Left colon (tissue), 2 donors: ENCODE measurements at regions not wholly inside any gene's neighbourhood (a gene's known extent, or its start where the extent isn't known, plus 50 kb on each side); places are given as distances from the start of the nearest gene placed in this dataset.
"Not testable (repeated sequence)": the region's sequence is repeated elsewhere in the genome, so short reads cannot be mapped to it uniquely, and the experiment has no call there.

Experiments
- ATAC-seq: fragments of 200-7000 bp; cut with Tn5 transposase; one replicate; pipeline ENCODE4 v1.9.1; 2020; ENCODE audit warnings: mild to moderate bottlenecking, moderate library complexity
- DNase-seq, 2 donors: peaks; one replicate each; pipeline ENCODE4 v3.0.0-alpha.2; 2020
- intact Hi-C, 2 donors: fragments of 100-400 bp; cut with DNase I in 1 of 2; cut with micrococcal nuclease in 1 of 2; formaldehyde crosslinking; loops; one replicate each; pipeline versions ENCODE4 v1.11.2 to v1.14.0; 2022; cut with DNase I, micrococcal nuclease
- donor health status: DM: no; HTN: no; CAD: no.
- donor health status: DM: yes; HTN: yes; CAD: no.

DNA sequence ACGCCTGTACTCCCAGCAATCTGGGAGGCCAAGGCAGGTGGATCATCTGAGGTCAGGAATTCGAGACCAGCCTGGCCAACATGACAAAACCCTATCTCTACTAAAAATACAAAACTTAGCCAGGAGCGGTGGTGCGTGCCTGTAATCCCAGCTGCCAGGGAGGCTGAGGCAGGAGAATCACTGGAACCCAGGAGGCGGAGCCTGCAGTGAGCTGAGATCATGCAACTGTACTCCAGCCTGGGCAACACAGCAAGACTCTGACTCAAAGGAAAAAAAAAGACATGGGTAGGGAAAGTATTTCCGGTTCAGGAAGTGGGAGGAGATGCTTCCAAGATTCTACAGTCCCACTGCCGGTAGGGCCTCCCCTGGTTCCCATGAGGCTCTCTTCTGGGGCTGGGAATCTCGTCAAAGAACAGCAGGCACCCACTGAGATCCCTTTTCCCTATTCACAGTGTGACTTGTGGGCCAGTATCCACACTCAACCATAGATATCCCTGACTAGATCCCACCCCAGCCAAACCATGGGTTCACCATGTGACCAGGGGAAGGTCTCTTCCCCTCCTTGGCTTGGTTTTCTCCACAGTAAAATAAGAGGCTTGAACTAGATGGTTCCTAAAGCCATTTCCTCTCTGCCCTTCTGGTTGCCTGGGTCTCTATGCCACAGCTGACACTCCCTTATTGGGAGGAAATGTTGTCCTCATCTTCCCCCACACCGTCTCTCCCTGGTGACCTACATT is 443.3 kb downstream of the BUD13 start:
- intact Hi-C loops = no loop called here
- no peak for ATAC-seq
- DNase-seq = no peak

DNA sequence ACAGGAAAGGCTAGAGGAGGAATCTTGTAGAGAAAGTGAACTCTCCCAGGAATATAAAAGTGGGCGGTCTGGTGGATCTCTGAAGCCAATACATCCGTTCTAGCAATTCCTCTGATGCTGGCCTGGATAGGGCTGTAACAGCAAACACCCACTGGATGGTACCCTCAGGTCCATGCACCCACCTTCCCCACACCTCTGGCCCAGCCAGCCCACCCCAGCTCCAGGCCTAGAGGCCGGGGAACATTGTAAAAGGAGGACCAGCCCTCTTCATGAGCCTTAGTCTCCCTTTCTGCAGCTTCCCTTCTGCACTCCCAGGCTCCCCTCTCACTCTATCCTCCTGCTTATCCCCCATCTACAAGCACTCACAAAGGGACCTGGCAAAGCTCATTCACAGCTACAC is 443.9 kb downstream of the BUD13 start:
- ATAC-seq (no peak), DNase-seq (no peak)
- intact Hi-C loops = no loop called here

DNA sequence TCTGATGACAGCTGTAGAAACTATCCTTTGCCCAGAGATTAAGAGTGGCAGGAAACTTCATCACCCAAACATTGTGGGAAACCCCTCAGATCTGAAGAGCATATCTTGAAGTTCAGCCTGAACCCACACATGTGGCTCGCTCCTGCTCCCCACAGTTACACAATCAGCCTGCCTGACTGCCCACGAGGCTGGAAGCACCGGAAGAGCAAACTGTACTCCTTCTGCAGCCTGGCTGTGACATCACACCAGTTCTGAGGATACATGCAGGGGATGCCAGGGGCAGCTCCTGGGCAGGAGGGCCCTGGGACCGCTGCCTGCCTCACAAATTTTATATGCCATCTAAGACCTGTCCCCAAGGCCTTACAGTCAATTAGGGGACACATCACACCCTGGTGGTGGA is 444.4 kb downstream of the BUD13 start:
- intact Hi-C loops = no loop called here
- ATAC-seq (no peak), DNase-seq (no peak)

DNA sequence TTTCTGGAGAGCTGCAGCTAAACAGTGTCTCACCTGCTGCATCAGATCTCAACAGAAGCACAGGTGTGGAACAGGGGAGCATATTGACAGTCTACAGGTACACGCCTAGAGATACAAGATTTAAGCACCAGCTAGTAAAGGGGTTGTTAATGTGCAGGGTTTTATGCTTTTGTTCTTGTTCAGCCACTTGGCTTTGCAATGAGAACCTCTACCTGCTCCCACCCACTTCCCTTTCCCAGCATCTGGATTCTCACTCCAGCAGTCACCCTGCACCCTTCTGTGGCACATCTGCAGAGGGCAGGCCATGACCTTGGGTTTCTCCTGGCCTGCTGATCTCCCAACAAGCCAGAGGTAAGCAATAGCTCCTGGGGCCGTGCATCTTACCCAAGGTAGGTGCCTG is 446.6 kb downstream of the BUD13 start:
- intact Hi-C loops = no loop called here
- DNase-seq = no peak
- no peak for ATAC-seq

DNA sequence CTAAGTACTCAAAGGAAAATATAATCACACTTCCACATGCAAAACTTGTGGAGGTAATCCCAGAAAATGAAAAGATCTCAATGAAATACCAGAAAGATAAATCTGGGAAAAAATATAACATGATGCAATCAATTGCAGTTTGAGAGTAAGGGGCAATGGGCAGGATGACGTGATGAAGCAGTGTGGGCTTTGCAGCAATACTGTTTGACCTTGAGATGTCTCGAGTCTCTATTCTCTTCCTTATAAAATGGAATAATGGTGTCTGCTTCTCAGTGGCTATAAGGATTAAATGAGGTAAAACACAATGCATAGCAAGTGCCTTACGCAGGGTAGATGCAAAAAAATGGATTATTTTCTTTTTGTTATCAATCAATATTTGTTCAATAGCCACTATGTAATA is 447.5 kb downstream of the BUD13 start:
- intact Hi-C loops = no loop called here
- ATAC-seq = no peak
- no peak for DNase-seq

DNA sequence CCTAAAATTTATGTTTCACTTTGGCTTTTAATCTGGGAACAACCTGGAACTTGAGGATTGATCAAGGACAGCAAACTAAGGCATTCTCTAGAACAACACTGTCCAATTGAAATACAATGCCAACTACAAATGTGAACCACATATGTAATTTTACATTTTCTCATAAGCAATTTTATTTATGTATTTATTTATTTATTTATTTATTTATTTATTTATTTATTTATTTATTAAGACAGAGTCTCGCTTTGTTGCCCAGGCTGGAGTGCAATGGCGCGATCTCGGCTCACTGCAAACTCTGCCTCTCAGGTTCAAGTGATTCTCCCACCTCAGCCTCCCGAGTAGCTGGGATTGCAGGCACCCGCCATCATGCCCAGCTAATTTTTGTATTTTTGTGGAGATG is 448.7 kb downstream of the BUD13 start:
- ATAC-seq, DNase-seq, intact Hi-C loops: not testable (repeated sequence)

DNA sequence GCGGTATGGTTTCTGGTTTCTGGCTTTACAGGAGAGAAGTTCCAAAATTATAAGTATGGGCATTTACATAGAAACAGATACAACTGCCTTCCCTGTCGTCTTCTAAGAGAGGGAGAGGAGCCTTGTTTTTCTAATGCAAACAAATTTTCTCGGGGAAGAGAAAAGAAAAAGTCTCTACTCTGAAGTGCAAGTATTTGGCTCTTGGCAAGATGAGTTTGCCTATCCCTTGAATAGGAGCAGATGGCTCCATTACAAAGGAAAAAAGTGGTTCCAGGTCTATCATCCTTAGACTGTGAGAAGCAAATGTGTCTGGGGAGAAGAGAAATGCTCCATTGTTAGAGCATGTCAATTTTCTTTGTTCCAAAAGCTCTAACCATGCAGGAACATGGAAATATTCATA is 455.6 kb downstream of the BUD13 start:
- intact Hi-C loops = no loop called here
- no peak for ATAC-seq
- DNase-seq = no peak

DNA sequence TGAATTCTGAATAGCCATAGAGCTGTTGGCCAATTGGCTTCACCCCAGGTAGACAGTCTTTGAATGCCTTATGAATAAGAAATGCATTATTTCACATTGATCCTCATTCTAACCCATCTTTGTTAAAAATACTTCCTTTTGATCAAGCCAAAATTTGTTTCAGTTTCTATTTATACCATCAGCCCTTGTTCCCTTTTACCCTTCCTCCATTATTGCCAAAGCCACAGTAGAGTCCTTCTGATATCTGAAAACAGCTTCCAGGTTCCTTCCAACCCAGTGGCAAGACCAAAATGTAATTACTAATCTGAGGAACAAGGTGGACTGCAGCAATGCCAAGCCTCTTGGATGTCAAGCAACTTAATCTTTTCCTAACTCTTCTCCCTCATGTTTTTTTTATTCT is 458.8 kb downstream of the BUD13 start:
- intact Hi-C loops = no loop called here
- no peak for ATAC-seq
- DNase-seq = no peak

DNA sequence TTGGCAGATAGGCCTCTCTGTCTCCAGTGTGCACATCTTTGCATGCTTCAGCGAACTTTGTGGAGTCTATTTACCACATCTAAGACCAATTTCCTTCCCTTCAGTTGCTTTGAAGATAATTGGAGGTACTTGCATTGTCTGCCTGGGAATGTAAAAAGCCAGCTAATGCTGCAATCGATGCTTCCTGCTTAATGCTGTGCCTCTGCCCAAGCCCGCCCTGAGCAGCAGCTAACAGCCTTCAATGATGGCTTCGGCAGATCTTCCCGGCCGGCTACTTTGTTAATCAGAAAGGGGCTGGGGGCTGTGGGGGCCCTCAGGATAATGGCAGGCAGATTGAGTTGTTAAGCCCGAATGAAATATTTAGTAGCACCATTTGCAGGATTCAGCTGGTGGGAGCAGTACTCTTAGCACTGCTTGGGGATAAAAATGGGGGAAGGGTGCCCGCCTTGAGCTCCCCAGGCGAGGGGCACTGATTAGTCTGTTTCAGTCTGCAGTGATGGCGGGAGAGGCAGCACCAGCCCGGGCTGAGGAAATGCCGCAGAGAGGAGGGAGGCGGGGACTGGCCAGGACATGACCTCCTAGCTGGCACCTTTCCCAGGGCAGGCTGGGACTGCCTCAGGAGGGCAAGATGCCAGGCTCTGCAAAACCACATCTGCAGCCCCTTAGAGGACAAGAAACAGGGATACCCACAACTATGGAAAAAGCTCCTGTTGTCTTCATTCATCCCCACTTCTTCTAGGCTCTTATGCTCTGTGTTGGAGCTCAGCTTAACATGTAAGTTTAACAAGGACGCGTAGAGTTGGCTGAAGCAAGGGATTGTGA is 460.0 kb downstream of the BUD13 start:
- intact Hi-C loops = no loop called here
- peak; percentile 64 to 77 for DNase-seq
- ATAC-seq = peak; percentile 58

DNA sequence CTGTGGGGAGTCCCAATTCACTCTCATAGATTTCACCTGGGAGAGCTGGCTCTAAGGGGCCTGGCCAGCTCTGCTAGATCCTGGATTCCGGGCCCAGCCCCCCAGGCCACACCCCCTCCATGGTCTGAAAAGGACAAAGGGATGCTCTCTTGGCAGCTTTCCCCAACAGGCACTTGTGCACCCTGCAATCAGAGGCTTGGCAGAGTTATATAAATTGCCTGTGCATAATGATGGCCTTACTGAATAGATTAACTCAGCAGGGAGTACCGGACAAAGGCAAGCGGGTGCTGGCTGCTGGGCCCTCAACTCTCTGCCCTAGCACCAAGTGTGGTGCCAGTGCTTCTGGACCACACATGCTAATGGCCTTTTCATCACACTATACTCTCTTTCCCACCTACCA is 461.6 kb downstream of the BUD13 start:
- DNase-seq = no peak
- ATAC-seq = no peak
- intact Hi-C loops = no loop called here

DNA sequence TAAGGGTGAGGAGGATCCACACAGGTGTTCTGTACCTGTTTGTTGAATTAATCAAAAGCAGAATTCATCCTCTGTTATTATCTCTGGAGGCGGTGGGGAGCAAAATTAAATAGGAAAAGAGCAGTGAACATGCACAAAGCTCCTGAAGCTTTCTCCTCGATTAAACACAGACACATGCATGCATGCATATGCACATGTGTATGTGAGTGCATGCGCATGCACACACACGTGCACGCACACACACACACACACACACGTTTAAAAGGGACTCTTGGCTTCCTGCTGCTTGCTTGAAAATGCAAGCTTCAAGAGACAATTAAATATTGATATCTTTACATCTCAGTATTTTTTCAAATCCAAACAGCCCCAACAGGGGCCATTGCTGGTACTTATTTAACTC is 462.1 kb downstream of the BUD13 start:
- ATAC-seq (no peak), DNase-seq (no peak)
- intact Hi-C loops = no loop called here

DNA sequence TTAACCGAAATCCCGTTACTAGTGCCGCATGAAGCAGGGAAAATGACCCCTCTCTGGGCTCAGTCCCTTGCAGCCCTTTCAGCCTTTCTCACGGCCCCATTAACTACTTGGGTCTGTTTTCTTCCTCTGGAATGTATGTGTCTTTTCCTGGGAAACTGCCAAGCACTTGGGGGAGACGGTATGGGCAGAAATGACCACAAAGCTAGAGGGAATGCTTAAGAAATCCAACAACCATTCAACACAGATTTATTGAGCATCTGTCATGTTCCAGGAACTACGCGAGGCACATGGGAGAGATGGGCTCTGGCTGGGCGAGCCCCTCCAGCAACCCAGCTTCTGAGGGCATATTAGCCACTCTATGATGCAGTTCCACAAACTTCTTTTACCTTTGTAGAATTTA is 462.6 kb downstream of the BUD13 start:
- DNase-seq (no peak), ATAC-seq (no peak)
- intact Hi-C loops = no loop called here

DNA sequence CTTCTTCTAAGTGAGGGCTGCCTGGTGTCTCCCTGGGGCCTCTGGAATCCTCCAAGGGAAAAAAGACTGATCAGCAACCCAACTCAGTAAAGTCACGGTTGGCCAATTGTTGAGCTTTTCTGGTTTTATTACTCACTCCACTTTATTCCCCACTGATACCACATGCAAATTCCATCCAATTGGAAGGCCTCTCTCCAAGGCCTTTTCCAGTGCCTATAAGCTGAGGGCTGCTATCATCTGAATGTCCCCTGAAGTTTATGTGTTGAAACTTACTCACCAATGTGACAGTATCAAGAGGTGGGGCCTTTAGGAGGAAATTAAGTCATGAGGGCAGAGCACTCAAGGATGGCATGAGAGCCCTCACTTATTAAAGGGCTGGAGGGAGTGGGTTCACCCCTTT is 463.3 kb downstream of the BUD13 start:
- intact Hi-C loops = no loop called here
- ATAC-seq (no peak), DNase-seq (no peak)

DNA sequence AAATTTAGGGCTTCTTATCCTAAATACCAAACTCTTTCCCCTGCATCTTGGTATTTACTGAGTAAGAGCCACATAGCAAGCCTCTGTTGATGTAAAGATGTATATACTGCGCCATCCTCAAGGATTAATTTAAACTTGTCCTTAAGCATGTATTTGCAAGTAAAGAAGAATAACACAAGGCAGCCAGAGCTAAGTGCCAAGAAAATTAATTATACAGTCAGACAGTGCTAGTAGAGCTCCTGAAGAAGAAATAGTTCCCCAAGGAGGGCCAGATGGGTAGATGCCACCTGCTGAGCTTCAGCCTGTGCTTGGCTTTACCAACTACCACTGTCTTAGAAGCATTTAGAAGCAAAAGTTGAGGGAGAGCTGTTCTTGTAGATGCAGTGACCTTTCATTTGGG is 470.0 kb downstream of the BUD13 start:
- intact Hi-C loops = no loop called here
- no peak for DNase-seq
- no peak for ATAC-seq

DNA sequence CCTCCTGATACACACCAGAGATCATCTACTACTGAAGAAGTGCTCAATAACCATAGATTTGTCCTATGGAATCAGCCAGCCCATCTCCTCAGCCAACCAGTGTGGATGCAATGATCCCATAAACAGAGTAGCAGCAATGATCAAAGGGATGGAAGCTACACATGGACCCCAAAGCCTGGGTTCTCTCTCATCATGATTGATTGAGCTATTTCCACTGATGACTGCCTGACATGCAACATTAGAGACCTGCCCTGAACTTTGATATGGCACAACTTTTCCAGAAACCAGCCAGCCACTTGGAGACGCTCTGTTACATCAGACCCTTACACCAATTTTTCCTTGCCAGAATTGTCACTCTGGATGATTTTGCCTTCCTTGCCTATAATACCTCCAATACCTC is 471.6 kb downstream of the BUD13 start:
- ATAC-seq = no peak
- intact Hi-C loops = no loop called here
- DNase-seq = no peak

DNA sequence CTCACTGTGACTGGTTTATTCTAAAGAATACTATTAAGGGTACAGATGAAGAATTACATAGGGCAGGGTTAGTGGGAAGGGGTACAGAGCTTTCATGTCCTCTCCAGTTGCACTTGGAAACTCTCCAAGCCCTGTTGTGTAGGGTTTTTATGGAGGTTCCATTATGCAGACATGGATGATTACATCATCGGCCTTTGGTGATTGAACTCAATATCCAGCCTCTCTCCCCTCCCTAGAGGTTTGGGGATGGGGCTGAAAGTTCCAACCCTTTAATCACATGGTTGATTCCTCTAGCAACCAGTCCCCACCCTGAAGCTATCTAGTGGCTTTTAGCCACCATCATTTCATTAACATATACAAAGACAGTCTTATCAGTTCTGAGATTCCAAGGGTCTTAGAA is 472.6 kb downstream of the BUD13 start:
- intact Hi-C loops = no loop called here
- DNase-seq (no peak), ATAC-seq (no peak)

DNA sequence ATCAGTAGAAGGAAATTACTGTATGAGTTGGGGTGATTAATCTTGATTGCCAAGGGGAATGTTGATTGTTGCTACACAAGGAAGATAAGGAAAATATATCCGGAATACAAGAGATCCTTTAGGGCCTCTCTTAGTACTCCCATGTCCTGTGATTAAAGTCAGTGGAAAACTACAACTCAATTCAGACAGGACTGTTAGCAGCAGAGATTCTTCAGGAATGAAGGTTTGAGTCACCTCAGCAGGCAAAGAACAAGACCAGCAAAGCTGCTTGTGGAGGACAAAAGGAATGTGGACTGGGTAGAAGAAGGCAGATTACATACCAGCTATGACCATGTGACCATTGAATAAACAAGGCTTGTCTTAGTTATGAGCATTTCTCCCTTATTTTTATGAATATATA is 478.2 kb downstream of the BUD13 start:
- intact Hi-C loops = no loop called here
- no peak for ATAC-seq
- no peak for DNase-seq

DNA sequence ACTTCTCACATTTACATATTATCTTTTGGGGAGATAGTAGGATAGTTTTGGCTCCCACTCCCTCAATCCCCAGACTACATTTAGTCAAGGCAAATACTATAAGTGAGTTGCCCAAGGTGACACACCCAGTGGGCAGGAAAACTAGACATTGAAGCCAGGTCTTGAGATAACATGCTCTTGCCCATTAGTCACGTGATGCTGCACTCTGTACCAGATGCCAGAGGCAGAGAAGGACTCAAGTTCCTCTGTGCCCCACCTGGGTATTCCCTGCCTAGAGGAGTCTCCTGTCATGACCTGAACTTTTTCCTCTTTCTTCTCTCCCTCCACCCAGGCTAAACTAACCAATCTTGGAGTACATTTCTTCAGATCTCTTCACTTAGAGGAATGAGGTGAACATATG is 484.9 kb downstream of the BUD13 start:
- no peak for ATAC-seq
- no peak for DNase-seq
- intact Hi-C loops = no loop called here

DNA sequence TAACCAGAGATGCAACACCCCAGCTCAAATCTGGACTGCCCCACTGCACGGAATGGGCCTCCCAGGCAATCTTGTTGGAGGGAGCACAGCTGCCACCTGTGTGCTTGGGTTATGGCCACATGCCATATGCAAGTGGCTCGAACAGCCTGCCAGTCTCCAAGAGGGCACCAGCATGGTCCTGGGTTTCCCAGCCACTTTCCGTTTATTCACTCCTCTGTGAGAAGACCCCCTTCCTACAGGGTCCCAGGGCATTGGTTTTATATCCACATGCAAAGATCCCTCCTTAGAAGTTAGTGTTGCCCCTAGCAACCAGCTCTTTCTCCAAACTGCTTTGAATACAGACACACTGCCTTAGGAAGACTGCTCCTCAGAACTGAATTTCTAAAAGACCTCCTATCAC is 487.8 kb downstream of the BUD13 start:
- ATAC-seq (no peak), DNase-seq (no peak)
- intact Hi-C loops = no loop called here

DNA sequence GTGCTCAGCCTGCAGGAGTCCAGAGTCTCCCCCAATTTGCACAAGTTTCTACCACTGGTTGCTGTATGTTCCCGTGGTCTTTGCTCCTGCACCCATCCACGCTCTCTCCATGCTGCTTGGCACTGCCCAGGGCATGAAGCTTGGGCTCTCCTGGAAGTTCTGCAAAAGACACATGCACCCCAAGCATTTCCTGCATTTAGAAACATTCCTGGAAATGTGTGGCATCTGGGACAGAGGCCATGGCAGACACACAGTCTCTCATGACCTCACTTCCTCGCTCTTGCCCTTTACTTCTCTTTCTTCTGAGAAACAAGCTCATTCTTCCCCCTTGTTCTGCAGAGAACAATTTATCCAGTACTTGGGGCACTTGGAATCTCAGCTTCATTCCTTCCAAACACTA is 489.5 kb downstream of the BUD13 start:
- no peak for DNase-seq
- ATAC-seq = no peak
- intact Hi-C loops = no loop called here

DNA sequence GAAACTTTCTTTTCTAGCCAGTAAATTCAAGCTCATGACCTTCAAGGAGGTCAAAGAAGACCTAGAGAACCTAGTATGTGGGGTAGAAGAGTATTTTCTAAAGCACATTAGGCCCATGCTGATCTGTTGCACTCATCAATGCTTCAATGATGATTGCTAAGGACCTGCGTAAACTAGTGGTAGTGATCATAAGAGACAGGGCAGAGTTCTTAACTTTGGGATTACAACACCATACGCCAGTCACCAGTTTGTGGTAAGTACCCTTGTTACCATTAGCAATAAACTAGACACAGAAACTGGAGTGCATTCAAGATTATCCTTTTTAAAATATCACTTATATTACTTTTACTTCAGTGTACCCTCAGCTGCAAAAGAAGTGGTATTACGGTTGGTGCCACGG is 490.3 kb downstream of the BUD13 start:
- DNase-seq = no peak
- ATAC-seq = no peak
- intact Hi-C loops = no loop called here
